GM19324 (cell line): ENCODE measurements at regions not wholly inside any gene's neighbourhood (a gene's known extent, or its start where the extent isn't known, plus 50 kb on each side); places are given as distances from the start of the nearest gene placed in this dataset.

Source experiments
- ATAC-seq: cut with Tn5 transposase; IDR thresholded peaks from one replicate; pipeline ENCODE4 v1.9.1; 2021; ENCODE audit warnings: mild to moderate bottlenecking, moderate library complexity; ENCODE audit not compliant: unreplicated experiment, low FRiP score

GRCh38 chr20:12345978-12346377 lies 428.3 kb downstream of the BTBD3 start:
- no peak for ATAC-seq

GRCh38 chr20:12353842-12354241 lies 436.1 kb downstream of the BTBD3 start:
- no peak for ATAC-seq

DNA sequence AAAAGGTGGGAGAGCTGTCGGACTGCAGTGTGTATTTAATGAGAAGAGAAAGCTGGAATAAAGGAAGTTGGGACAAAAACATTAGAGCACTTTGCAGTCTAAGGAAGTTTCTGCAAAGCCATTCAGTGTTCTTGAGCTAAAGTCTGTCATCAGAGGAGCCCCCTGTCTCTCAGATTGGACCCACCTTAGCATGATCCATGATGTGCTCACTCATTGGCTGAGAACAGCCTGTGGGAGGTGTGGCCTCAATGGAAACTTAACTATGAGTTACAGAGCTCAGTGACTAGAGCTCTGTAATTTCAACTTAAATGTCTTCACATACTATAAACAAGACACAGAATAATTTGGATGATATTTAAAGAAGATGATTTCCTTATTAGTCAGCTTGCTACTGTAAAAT lies 437.0 kb downstream of the BTBD3 start:
- no peak for ATAC-seq

DNA sequence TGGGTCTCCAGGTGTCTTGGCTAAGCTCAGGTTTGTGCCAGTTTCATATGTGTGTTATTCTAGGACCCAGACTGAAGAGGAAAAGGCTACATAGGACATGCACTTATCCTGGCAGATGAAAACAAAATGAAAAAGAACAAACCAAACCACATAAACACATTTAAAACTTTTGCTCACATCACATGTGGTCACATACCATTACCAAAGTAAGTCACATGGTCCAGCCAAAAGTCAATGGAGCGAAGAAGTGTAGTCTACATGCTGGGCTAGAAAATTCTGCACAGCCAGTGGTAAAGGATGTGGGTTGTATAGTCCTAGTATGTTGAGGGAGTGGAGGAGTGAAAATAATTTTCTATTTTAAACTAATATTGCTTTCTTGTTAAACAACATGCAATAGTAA lies 437.5 kb downstream of the BTBD3 start:
- no peak for ATAC-seq

DNA sequence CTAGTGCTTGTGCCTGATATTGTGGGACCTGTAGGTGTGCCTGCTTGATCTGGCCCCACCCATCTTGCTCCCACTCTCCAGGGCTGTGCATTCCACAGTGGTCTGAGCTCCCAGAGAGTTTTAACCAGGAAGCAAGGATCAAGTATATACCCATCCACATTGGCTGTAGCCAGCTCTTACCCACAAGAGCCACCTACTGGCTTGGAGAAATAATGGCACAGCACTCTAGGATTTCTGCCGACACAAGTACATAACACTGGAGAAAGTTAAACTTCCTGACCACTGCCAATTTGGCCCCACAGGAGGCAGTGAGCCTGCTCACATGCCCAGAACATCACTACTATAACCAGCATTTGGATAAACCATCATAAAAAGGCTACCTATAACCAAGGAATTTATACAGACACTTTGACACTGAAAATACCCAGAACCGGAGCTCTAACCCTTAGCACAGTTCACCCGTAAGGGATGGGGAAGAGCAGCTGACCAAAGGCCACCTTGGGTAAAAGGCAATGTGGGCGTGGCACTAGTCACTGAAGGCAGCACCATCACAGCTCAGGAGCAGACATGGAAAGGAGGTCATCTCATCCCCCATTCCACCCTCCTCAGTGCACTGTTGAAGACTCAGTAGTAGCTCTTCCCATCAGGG lies 440.4 kb downstream of the BTBD3 start:
- ATAC-seq: no peak

- ATAC-seq: no peak
These were observed 440.9 kb downstream of the BTBD3 start for GRCh38 chr20:12358655-12359009.

- ATAC-seq: no peak
These were observed 454.3 kb downstream of the BTBD3 start for GRCh38 chr20:12371990-12372389.

DNA sequence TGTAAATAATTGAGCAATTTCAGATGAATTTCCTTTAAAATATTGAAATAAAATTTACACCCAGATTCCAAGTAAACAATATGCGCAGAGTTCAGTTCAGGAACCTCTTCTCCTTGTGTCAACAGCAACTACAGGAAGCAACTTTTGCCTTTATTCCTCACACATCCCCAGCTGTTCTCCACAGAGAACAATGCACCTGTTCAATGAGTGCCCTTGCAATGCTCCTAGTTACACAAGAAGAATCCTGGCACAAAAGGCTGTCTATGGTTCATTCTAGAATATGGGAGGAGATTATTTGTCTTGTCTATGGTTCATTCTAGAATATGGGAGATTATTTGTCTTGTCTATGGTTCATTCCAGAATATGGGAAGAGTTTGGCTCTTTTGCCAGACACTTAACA lies 454.9 kb downstream of the BTBD3 start:
- ATAC-seq: no peak

- no peak for ATAC-seq
These were observed 458.3 kb downstream of the BTBD3 start for GRCh38 chr20:12375967-12376366.

DNA sequence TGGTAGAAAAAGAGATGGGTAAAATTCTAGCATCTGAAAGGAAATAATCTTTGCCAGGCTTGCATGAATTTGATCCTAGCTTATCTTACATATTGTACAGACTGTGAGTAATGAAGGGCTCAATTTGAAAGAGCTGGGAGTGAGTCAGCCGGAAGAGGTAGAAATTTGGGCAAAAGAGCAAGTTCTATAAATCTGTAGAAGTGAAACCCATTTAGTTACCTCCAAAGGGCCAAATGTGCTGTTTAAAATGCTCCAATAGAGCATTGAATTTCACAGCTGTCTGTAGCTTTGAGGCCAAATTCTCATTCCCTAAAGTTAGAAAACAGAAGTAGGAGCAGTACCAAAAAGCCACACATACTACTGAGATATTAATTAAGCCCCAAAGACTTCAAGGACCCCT lies 466.1 kb downstream of the BTBD3 start:
- no peak for ATAC-seq

GRCh38 chr20:12386821-12387220 lies 469.1 kb downstream of the BTBD3 start:
- ATAC-seq: no peak

- ATAC-seq: no peak
These were observed 473.4 kb downstream of the BTBD3 start for GRCh38 chr20:12391099-12391498.

DNA sequence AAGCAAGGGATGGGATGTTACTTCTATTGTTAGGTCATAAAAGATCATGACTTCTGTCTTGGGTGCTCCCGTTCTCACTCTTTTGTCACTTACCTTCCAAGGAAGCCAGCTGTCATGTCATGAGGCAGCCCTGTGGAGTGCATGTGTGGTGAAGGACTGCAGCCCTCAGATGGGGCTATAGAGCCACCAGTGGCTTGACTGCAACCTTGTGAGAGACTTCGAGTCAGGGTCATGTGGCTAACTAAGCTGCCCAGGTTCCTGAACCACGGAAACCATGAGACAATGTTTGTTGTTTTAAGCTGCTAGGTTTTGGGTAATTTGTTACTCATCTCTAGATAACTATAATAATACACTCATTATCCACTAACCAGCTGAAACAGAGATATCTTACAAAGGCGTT lies 477.1 kb downstream of the BTBD3 start:
- ATAC-seq: no peak

GRCh38 chr20:12395353-12395752 lies 477.7 kb downstream of the BTBD3 start:
- ATAC-seq: no peak

GRCh38 chr20:12395760-12396159 lies 478.1 kb downstream of the BTBD3 start:
- ATAC-seq: no peak

GRCh38 chr20:12399110-12399836 lies 481.6 kb downstream of the BTBD3 start:
- ATAC-seq: no peak

- ATAC-seq: no peak
These were observed 487.2 kb downstream of the BTBD3 start for GRCh38 chr20:12404941-12405340.

DNA sequence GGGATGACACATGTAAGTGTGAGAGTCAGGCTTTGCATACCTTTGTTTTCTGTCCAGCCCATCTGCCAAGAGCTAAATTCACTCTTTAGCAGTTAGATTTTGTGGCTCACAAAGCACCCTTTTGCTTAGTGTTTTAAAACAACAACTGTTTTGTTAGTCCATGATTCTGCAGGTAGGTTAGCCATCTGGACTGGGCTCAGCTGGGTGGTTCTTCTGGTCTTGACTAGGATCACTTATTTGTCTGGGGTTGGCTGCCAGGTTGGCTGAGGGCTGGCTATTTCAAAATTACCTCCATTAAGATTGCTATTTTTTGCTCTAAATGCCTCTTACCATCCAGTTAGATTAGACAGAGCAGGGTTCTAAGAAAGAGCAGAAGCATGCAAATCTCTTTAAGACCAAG lies 489.3 kb downstream of the BTBD3 start:
- ATAC-seq: no peak

DNA sequence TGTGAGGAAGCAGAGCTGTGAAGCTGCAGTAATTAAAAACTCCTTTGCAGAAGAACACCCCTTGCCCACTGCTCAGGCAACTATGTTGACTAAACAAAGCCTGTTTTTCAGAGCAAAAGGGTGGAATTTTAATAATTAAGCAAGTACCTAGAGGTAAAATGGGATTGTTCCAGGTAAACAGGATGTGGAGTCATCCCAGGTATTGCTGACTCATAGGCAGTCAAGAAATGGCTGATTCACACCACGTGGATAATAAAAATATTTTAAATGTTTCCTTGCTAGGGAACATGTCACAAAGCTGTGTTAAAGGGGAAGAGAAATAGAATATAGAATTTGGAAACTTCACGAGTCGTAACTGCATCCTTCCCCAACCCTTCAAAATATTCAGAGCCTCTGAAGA lies 491.8 kb downstream of the BTBD3 start:
- ATAC-seq: no peak

DNA sequence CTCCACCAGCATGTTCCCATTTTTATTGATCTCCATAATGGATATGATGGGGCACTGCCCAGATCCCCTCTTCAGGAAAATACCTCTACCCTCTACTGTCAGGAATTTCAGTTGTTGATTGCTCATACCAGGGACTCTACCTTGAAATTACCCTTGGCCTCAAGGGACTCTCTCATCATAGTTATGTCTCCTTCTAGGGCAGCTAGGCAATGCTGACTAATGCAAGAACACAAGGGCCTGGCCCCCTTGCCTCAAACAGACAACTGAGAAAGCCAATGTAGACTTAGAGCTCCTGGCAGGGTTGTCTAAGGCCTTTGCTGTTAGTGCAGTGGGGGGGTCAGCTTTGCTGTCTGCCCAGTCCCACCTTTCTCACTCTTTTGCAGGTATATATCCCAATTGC lies 493.1 kb downstream of the BTBD3 start:
- no peak for ATAC-seq

DNA sequence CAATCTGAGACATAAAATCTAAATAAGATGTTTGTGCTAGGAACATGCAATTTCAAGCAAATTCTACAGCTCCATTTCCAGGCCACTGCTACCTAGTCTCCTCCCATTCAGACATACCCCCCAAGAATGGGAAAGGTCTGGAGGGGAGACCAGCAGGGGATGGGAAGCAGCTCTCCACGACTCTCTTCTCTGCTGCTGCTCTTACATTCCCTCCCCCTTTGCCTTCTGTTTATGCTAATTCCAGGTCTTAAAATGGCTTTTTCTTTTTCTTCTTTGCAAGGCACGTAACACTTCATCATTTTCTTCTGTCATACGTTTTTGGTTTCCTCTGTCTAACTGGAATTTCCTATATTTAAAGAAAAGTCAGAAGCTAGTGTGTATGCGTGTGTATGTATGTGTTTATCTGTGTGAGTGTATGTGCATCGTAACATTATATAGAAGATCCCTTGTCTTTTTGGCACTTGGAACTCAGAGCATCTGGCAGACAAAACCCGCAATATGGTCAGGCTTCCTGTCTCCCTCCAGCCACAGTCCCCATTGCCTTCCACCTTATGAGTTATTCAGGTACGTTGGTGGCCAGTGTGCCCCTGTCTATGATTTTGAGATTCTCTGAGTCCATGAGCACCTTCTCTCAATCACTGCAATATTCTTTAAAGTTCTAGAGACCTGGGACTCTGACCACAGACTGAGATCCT lies 493.7 kb downstream of the BTBD3 start:
- ATAC-seq: no peak

DNA sequence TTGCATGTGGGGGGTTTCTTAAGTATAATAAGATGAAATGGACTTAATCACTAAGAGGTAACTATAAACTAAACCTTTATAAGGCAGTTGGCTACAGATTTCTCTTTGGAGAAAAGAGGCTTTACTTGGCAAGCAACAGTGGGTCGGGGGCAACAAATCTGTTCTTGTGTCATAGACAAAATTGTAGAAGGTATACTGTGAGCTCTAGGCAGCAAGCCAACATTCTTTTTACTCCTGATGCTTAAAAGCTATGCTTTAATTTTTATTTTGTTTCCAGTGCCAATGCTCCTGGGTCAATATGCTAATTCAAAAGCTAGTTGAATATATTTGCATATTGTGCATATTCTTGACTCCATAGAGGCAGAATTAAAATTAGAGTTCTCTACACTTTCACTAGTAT lies 495.4 kb downstream of the BTBD3 start:
- ATAC-seq: no peak
